ENCODE measurements at regions not wholly inside any gene's neighbourhood (a gene's known extent, or its start where the extent isn't known, plus 50 kb on each side); places are given as distances from the start of the nearest gene placed in this dataset.
"Not testable (repeated sequence)": the region's sequence is repeated elsewhere in the genome, so short reads cannot be mapped to it uniquely, and the experiment has no call there.

GRCh38 chr10:33031171-33031570, 73.1 kb upstream of the ITGB1 start:
- no peak overlapping the region for H3K27ac ChIP-seq (ENCODE audit: low read depth, low read length)
- H3K9me3 ChIP-seq (ENCODE audit: insufficient read depth, low read length), result no peaks in the 10 kb centered on the region
- no peak overlapping the region for H3K4me2 ChIP-seq (ENCODE audit: low read depth, low read length, poor library complexity, severe bottlenecking)
- H3K9ac ChIP-seq (ENCODE audit: low read length), result no peak overlapping the region
- H3K9me2 ChIP-seq (replicated peaks; ENCODE audit: insufficient read depth, low read length), result no peaks in the 10 kb centered on the region
- no peaks in the 10 kb centered on the region for H3K79me2 ChIP-seq (ENCODE audit: insufficient read depth, low read length)
- H3K4me3 ChIP-seq (ENCODE audit: insufficient read depth, low read length, poor library complexity, severe bottlenecking), result no peak overlapping the region
- H3F3A ChIP-seq (ENCODE audit: insufficient read depth), result no peaks in the 10 kb centered on the region
- H3K27me3 ChIP-seq (ENCODE audit: low read length), result no peaks in the 10 kb centered on the region
- no peaks in the 10 kb centered on the region for H4K20me1 ChIP-seq (ENCODE audit: low read depth, low read length)
- TF ChIP-seq, protein P1, sequence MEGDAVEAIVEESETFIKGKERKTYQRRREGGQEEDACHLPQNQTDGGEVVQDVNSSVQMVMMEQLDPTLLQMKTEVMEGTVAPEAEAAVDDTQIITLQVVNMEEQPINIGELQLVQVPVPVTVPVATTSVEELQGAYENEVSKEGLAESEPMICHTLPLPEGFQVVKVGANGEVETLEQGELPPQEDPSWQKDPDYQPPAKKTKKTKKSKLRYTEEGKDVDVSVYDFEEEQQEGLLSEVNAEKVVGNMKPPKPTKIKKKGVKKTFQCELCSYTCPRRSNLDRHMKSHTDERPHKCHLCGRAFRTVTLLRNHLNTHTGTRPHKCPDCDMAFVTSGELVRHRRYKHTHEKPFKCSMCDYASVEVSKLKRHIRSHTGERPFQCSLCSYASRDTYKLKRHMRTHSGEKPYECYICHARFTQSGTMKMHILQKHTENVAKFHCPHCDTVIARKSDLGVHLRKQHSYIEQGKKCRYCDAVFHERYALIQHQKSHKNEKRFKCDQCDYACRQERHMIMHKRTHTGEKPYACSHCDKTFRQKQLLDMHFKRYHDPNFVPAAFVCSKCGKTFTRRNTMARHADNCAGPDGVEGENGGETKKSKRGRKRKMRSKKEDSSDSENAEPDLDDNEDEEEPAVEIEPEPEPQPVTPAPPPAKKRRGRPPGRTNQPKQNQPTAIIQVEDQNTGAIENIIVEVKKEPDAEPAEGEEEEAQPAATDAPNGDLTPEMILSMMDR (IDR thresholded peaks at IDR 0.05; ENCODE audit: insufficient read depth, low read length, poor library complexity, severe bottlenecking), result no peak
- TF ChIP-seq EZH2phosphoT487 (conservative IDR thresholded peaks at IDR 0.05; ENCODE audit: low read length), result no peak
- H2AFZ ChIP-seq (ENCODE audit: low read depth, low read length, severe bottlenecking), result no peak overlapping the region
- no peaks in the 10 kb centered on the region for H3K36me3 ChIP-seq (ENCODE audit: low read length)

GRCh38 chr10:33028515-33028914, 70.5 kb upstream of the ITGB1 start:
- not testable (repeated sequence) for H3K27ac ChIP-seq (ENCODE audit: low read depth, low read length); H3K9ac ChIP-seq (ENCODE audit: low read length); H3K79me2 ChIP-seq (ENCODE audit: insufficient read depth, low read length); H4K20me1 ChIP-seq (ENCODE audit: low read depth, low read length); H3K9me2 ChIP-seq (replicated peaks; ENCODE audit: insufficient read depth, low read length); H3F3A ChIP-seq (ENCODE audit: insufficient read depth); H2AFZ ChIP-seq (ENCODE audit: low read depth, low read length, severe bottlenecking); H3K36me3 ChIP-seq (ENCODE audit: low read length); H3K4me3 ChIP-seq (ENCODE audit: insufficient read depth, low read length, poor library complexity, severe bottlenecking); H3K4me2 ChIP-seq (ENCODE audit: low read depth, low read length, poor library complexity, severe bottlenecking); H3K9me3 ChIP-seq (ENCODE audit: insufficient read depth, low read length); H3K27me3 ChIP-seq (ENCODE audit: low read length)

- no peak overlapping the region for H3K4me3 ChIP-seq (ENCODE audit: insufficient read depth, low read length, poor library complexity, severe bottlenecking)
- H3K9me2 ChIP-seq (replicated peaks; ENCODE audit: insufficient read depth, low read length), result no peaks in the 10 kb centered on the region
- H3K9me3 ChIP-seq (ENCODE audit: insufficient read depth, low read length), result no peaks in the 10 kb centered on the region
- H3K4me2 ChIP-seq (ENCODE audit: low read depth, low read length, poor library complexity, severe bottlenecking), result no peak overlapping the region
- no peak overlapping the region for H2AFZ ChIP-seq (ENCODE audit: low read depth, low read length, severe bottlenecking)
- H3K79me2 ChIP-seq (ENCODE audit: insufficient read depth, low read length), result no peaks in the 10 kb centered on the region
- no peaks in the 10 kb centered on the region for H3F3A ChIP-seq (ENCODE audit: insufficient read depth)
- H3K27ac ChIP-seq (ENCODE audit: low read depth, low read length), result no peak overlapping the region
- no peaks in the 10 kb centered on the region for H3K27me3 ChIP-seq (ENCODE audit: low read length)
- H3K9ac ChIP-seq (ENCODE audit: low read length), result no peak overlapping the region
- H4K20me1 ChIP-seq (ENCODE audit: low read depth, low read length), result no peaks in the 10 kb centered on the region
- H3K36me3 ChIP-seq (ENCODE audit: low read length), result no peaks in the 10 kb centered on the region
- no peak for TF ChIP-seq EZH2phosphoT487 (conservative IDR thresholded peaks at IDR 0.05; ENCODE audit: low read length)
- TF ChIP-seq, protein P1 (IDR thresholded peaks at IDR 0.05; ENCODE audit: insufficient read depth, low read length, poor library complexity, severe bottlenecking), result no peak
These were observed 69.1 kb upstream of the ITGB1 start for GRCh38 chr10:33027088-33027487.

GRCh38 chr10:33026422-33026821, 68.4 kb upstream of the ITGB1 start:
- Histone ChIP-seq H3K27ac (ENCODE audit: low read depth, low read length) (no peak overlapping the region), H2AFZ (ENCODE audit: low read depth, low read length, severe bottlenecking) (no peak overlapping the region), H3K27me3 (ENCODE audit: low read length) (no peaks in the 10 kb centered on the region), H3K36me3 (ENCODE audit: low read length) (no peaks in the 10 kb centered on the region), H3K9me3 (ENCODE audit: insufficient read depth, low read length) (no peaks in the 10 kb centered on the region), H3K4me2 (ENCODE audit: low read depth, low read length, poor library complexity, severe bottlenecking) (no peak overlapping the region), H3K4me3 (ENCODE audit: insufficient read depth, low read length, poor library complexity, severe bottlenecking) (no peak overlapping the region), H3F3A (ENCODE audit: insufficient read depth) (no peaks in the 10 kb centered on the region), H4K20me1 (ENCODE audit: low read depth, low read length) (no peaks in the 10 kb centered on the region), H3K9ac (ENCODE audit: low read length) (no peak overlapping the region), H3K79me2 (ENCODE audit: insufficient read depth, low read length) (no peaks in the 10 kb centered on the region), H3K9me2 (replicated peaks; ENCODE audit: insufficient read depth, low read length) (no peaks in the 10 kb centered on the region)
- TF ChIP-seq, protein P1 (IDR thresholded peaks at IDR 0.05; ENCODE audit: insufficient read depth, low read length, poor library complexity, severe bottlenecking), result no peak
- TF ChIP-seq EZH2phosphoT487 (conservative IDR thresholded peaks at IDR 0.05; ENCODE audit: low read length), result no peak

All from SU-DHL-6 (cell line).